ENCODE measurements at regions not wholly inside any gene's neighbourhood (a gene's known extent, or its start where the extent isn't known, plus 50 kb on each side); places are given as distances from the start of the nearest gene placed in this dataset.

DNA sequence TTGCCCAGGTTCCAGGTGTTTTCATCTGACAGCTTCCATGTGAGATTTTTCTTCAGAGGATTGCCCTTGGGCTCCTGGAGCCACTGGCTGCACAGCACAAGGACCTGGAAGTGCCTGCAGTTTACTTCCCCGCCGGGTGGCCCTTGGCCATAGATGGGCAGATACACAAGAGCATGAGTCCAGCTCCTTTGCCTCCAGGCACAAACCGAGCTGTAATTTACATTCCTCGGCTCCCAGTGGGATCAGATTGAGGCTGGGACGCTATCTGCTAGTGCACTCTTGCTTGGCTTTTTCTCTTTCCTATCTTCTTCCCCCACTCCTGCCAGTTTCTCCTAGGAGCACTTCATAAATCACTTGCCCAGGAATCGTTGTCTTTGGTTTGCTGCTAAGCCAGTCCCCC, 85.4 kb upstream of the RALY start:
- DNase-seq = no peak
- 33% methylated on average over 1 of the region's 6 CpGs for WGBS (ENCODE audit: insufficient coverage, low lambda C conversion rate)
- Histone ChIP-seq H3K27me3 (ENCODE audit: control insufficient read depth, insufficient read depth, low read length) (no peaks in the 10 kb centered on the region), H3K4me3 (ENCODE audit: low read length) (no peak overlapping the region), H3K36me3 (ENCODE audit: control insufficient read depth, insufficient read depth, low read length) (no peaks in the 10 kb centered on the region), H3K27ac (ENCODE audit: low read length) (no peak overlapping the region), H3K4me1 (ENCODE audit: control insufficient read depth, insufficient read depth, low read length) (no peaks in the 10 kb centered on the region), H3K9me3 (ENCODE audit: control insufficient read depth, low read depth, low read length) (no peaks in the 10 kb centered on the region)

DNA sequence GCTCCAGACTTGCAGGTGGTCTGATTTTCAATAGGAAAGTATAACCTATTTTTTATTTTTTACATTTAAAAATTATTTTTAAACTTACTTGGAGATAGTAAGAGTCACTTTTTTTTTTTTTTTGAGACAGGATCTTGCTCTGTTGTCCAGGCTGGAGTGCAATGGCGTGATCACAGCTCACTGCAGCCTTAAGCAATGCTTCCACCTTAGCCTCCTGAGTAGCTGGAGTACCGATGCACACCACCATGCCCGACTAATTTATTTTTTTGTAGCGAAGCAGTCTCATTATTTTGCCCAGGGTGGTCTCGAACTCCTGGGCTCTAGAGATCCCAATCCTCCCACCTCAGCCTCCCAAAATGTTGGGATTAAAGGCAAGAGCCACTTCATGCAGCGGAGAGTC, 84.8 kb upstream of the RALY start:
- Histone ChIP-seq H3K36me3 (ENCODE audit: control insufficient read depth, insufficient read depth, low read length) (no peaks in the 10 kb centered on the region), H3K4me3 (ENCODE audit: low read length) (no peak overlapping the region), H3K9me3 (ENCODE audit: control insufficient read depth, low read depth, low read length) (no peaks in the 10 kb centered on the region), H3K27ac (ENCODE audit: low read length) (no peak overlapping the region), H3K4me1 (ENCODE audit: control insufficient read depth, insufficient read depth, low read length) (no peaks in the 10 kb centered on the region), H3K27me3 (ENCODE audit: control insufficient read depth, insufficient read depth, low read length) (no peaks in the 10 kb centered on the region)
- WGBS (ENCODE audit: insufficient coverage, low lambda C conversion rate) = no CpG with 5 or more reads among the region's 6 CpGs
- no peak for DNase-seq

DNA sequence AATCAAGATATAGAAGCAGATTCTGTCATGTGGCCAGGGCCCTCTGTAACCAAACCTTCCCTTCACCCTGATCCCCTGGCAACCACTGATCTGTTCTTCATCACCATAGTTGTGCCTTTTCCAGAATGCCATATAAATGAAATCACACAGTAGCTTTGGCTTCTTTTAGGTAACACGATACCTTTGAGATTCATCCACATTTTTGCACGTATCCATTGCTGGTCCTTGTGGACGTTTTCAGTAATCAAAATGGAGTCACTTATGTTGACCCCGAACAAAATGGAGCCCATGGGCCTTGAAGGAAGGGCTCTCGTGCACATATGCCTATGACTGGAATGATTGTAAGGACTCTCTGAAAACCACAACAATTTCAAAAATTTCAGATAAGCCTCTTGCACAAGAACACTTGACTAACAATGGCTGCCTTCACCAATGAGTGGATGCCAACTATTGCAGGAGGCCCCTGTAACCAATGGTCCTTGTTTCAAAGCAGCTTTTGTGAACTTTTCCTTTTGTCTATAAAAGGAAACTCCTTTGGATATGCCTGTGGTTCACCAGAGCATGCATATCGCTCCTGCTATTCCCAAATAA, 84.3 kb upstream of the RALY start:
- no peaks in the 10 kb centered on the region for H3K27me3 ChIP-seq (ENCODE audit: control insufficient read depth, insufficient read depth, low read length)
- no peaks in the 10 kb centered on the region for H3K4me1 ChIP-seq (ENCODE audit: control insufficient read depth, insufficient read depth, low read length)
- H3K27ac ChIP-seq (ENCODE audit: low read length) = no peak overlapping the region
- 33% methylated on average over 1 of the region's 6 CpGs for WGBS (ENCODE audit: insufficient coverage, low lambda C conversion rate)
- H3K36me3 ChIP-seq (ENCODE audit: control insufficient read depth, insufficient read depth, low read length) = no peaks in the 10 kb centered on the region
- no peak overlapping the region for H3K4me3 ChIP-seq (ENCODE audit: low read length)
- no peaks in the 10 kb centered on the region for H3K9me3 ChIP-seq (ENCODE audit: control insufficient read depth, low read depth, low read length)
- no peak for DNase-seq

DNA sequence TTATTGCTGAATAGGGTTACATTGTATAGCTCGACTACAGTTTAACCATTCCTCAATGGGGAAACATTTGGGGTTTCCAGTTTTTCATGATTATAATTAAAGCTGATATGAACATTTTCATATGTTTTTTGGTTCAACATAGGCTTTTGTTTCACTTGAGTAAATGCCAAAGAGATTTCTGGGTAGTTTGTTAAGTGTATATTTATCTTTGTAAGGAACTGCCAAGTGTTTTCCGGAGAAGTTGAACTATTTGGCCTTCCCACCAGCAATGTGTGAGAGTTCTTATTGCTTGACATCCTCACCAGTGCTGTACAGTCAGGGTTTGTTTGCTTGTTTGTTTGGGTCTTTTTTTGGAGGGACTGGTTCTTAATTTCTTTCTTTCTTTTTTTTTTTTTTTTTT, 83.7 kb upstream of the RALY start:
- H3K27ac ChIP-seq (ENCODE audit: low read length) = no peak overlapping the region
- H3K4me1 ChIP-seq (ENCODE audit: control insufficient read depth, insufficient read depth, low read length) = no peaks in the 10 kb centered on the region
- no peak overlapping the region for H3K4me3 ChIP-seq (ENCODE audit: low read length)
- H3K9me3 ChIP-seq (ENCODE audit: control insufficient read depth, low read depth, low read length) = no peaks in the 10 kb centered on the region
- no peaks in the 10 kb centered on the region for H3K36me3 ChIP-seq (ENCODE audit: control insufficient read depth, insufficient read depth, low read length)
- no peaks in the 10 kb centered on the region for H3K27me3 ChIP-seq (ENCODE audit: control insufficient read depth, insufficient read depth, low read length)
- no peak for DNase-seq
- no CpG with 5 or more reads among the region's 2 CpGs for WGBS (ENCODE audit: insufficient coverage, low lambda C conversion rate)

DNA sequence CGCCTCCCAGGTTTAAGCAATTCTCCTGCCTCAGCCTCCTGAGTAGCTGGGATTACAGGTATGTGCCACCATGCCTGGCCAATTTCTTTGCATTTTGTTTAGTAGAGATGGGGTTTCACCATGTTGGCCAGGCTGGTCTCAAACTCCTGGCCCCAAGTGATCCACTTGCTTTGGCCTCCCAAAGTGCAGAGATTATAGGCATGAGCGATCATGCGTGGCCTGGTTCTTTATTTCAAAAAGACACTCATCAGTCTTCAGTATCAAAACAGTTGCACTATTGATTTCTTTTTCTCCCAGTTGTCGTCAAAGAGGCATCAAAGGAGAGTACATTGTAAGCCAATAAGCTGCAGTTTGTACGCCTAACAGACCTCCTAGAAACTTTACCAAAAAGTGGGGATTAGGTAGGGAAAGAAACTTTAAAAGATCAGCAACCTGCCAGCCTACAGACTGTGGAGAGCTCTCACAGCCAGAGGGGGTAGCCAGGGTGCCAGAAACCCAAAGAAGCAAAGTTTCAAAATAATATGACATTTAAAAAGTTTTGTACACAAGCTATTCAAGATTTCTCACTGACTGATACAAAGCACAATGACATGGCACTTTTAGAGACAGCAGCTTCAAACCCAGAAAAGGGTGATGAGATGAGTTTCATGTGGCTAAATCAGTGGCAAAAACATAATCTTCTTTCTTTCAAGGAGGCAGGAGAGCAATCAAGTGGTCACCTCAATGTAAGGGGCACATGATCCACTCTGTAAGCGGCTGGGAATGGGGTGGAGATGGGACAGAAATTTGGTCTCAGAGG, 83.0 kb upstream of the RALY start:
- no peak for DNase-seq
- Histone ChIP-seq H3K27me3 (ENCODE audit: control insufficient read depth, insufficient read depth, low read length) (no peaks in the 10 kb centered on the region), H3K36me3 (ENCODE audit: control insufficient read depth, insufficient read depth, low read length) (no peaks in the 10 kb centered on the region), H3K27ac (ENCODE audit: low read length) (no peak overlapping the region), H3K9me3 (ENCODE audit: control insufficient read depth, low read depth, low read length) (no peaks in the 10 kb centered on the region), H3K4me3 (ENCODE audit: low read length) (no peak overlapping the region), H3K4me1 (ENCODE audit: control insufficient read depth, insufficient read depth, low read length) (no peaks in the 10 kb centered on the region)
- 100% methylated on average over 1 of the region's 6 CpGs for WGBS (ENCODE audit: insufficient coverage, low lambda C conversion rate)

DNA sequence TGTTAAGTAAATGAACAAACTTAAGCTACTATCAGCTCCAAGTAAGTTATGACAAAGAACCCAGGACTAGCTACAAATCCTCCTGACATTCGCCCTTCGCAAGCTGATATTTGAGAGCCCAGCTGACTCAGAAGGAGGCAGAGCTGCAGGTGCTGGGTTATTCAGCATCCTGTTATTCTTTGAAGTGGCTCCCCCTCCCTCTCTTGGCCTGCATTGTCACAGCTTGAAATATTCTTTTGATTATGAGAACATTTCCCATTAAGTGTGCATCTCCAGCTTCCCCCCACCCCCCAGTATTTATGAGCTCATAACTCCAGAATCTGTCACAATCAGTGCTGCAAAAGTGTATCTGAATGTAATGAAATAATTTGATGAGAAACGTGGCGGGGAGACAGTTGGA, 78.8 kb upstream of the RALY start:
- no peaks in the 10 kb centered on the region for H3K4me1 ChIP-seq (ENCODE audit: control insufficient read depth, insufficient read depth, low read length)
- H3K4me3 ChIP-seq (ENCODE audit: low read length) = no peak overlapping the region
- no peaks in the 10 kb centered on the region for H3K9me3 ChIP-seq (ENCODE audit: control insufficient read depth, low read depth, low read length)
- no peak overlapping the region for H3K27ac ChIP-seq (ENCODE audit: low read length)
- no peaks in the 10 kb centered on the region for H3K36me3 ChIP-seq (ENCODE audit: control insufficient read depth, insufficient read depth, low read length)
- no peaks in the 10 kb centered on the region for H3K27me3 ChIP-seq (ENCODE audit: control insufficient read depth, insufficient read depth, low read length)
- 80% methylated on average over 1 of the region's 4 CpGs for WGBS (ENCODE audit: insufficient coverage, low lambda C conversion rate)
- no peak for DNase-seq

DNA sequence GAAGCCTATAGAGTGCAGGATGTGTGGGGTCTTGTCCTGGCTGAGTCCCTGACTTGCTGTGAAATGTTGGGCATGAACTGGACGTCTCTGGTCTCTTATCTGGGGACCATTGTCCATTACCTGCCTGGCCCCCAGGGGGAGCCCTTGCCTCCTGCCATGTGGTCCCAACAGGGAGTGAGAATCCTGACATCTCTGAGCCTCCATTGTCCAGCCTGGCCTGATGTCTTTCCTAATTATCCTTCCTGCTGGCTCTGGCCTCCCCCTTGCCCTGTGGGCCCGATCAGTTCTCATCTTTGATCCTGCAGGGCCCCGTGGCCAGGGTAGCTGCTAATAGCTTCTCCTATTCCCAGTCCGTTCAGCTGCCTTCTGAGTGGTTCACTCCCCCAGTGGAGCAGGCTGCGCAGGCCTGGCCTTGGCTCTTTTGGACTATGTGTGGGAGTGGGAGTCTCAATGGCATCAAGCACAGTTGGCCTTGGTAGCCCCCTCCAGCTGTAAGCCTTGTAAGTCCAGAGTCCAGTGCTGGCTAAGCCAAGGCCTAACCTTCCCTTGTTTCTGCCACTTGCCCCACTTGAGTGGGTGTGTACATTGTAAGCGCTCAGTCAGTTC, 77.9 kb upstream of the RALY start:
- no peaks in the 10 kb centered on the region for H3K36me3 ChIP-seq (ENCODE audit: control insufficient read depth, insufficient read depth, low read length)
- H3K4me3 ChIP-seq (ENCODE audit: low read length) = no peak overlapping the region
- no peaks in the 10 kb centered on the region for H3K27me3 ChIP-seq (ENCODE audit: control insufficient read depth, insufficient read depth, low read length)
- no peaks in the 10 kb centered on the region for H3K4me1 ChIP-seq (ENCODE audit: control insufficient read depth, insufficient read depth, low read length)
- WGBS (ENCODE audit: insufficient coverage, low lambda C conversion rate) = no CpG with 5 or more reads among the region's 6 CpGs
- no peaks in the 10 kb centered on the region for H3K9me3 ChIP-seq (ENCODE audit: control insufficient read depth, low read depth, low read length)
- no peak for DNase-seq
- no peak overlapping the region for H3K27ac ChIP-seq (ENCODE audit: low read length)

DNA sequence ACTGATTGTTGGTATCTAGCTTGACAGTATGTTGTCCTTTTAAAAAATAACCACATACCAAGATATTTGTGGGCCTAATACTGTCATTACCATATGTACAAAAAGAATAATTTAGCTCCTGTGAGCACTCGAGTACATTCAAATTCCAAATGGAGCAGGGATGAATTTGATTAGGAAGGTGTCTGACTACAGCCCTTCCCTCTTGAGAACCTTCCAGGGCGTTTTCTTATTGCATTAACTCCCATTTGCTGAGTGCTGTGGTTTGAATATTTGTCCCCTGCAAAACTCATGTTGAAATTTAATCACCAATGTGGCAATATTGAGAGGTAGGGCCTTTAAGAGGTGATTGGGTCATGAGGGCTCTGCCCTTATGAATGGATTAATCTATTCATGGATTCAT, 76.9 kb upstream of the RALY start:
- no peak for DNase-seq
- Histone ChIP-seq H3K4me3 (ENCODE audit: low read length) (no peak overlapping the region), H3K36me3 (ENCODE audit: control insufficient read depth, insufficient read depth, low read length) (no peaks in the 10 kb centered on the region), H3K9me3 (ENCODE audit: control insufficient read depth, low read depth, low read length) (no peaks in the 10 kb centered on the region), H3K27ac (ENCODE audit: low read length) (no peak overlapping the region), H3K4me1 (ENCODE audit: control insufficient read depth, insufficient read depth, low read length) (no peaks in the 10 kb centered on the region), H3K27me3 (ENCODE audit: control insufficient read depth, insufficient read depth, low read length) (no peaks in the 10 kb centered on the region)
- no CpG with 5 or more reads among the region's 2 CpGs for WGBS (ENCODE audit: insufficient coverage, low lambda C conversion rate)

DNA sequence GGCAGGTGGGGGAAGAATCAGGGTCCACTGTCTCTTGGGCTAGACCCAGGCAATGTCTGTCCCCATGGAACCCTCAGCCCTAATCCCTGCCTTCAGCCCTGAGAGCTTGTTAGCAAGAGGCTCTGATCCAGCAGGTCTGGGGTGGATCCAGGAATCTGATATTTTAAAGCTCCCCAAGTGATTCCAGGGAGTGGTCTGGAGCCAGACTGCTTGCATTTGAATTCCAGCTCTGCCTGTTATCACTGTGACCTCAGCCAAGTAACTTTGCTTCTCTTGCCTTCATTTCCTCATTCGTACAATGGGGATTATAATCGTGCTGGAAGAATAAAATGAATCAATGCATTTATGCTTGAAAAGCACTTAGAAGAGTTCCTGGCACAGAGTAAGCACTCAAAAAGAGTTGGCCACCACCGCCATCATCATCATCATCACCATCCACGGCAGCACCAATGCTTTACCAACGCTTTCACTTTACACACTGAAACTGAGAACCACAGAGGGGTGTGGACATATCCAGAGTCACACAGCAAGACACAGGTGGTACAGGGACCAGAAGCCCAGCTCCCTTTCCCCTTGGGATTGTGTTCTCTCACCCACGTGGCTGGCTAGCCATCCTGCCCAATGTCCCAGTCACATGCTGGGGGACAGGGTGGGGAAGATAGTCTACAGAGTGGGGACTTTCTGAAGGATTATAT, 75.7 kb upstream of the RALY start:
- Histone ChIP-seq H3K4me1 (ENCODE audit: control insufficient read depth, insufficient read depth, low read length) (no peaks in the 10 kb centered on the region), H3K27ac (ENCODE audit: low read length) (no peak overlapping the region), H3K9me3 (ENCODE audit: control insufficient read depth, low read depth, low read length) (no peaks in the 10 kb centered on the region), H3K36me3 (ENCODE audit: control insufficient read depth, insufficient read depth, low read length) (no peaks in the 10 kb centered on the region), H3K4me3 (ENCODE audit: low read length) (no peak overlapping the region), H3K27me3 (ENCODE audit: control insufficient read depth, insufficient read depth, low read length) (no peaks in the 10 kb centered on the region)
- no CpG with 5 or more reads among the region's 6 CpGs for WGBS (ENCODE audit: insufficient coverage, low lambda C conversion rate)
- no peak for DNase-seq

DNA sequence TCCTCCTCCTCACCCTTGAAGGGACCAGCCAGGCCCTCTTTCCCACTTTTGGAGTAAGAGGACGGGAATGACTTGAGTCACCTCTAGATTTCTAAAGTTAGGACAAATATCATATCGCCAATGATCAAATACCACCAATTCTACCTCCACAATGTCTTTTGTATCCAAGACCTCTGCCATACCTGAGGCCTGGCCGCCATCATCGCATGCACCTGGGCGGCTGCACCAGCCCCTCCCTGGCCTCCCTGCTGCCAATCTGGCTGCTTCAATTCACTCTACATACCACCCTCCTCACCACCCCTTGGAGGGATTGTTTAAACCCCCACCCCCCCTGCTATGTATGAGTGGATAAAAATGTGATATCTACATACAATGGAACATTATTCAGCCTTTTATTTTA, 75.0 kb upstream of the RALY start:
- H3K27ac ChIP-seq (ENCODE audit: low read length) = no peak overlapping the region
- DNase-seq = no peak
- no CpG with 5 or more reads among the region's 5 CpGs for WGBS (ENCODE audit: insufficient coverage, low lambda C conversion rate)
- no peaks in the 10 kb centered on the region for H3K36me3 ChIP-seq (ENCODE audit: control insufficient read depth, insufficient read depth, low read length)
- H3K4me1 ChIP-seq (ENCODE audit: control insufficient read depth, insufficient read depth, low read length) = no peaks in the 10 kb centered on the region
- no peaks in the 10 kb centered on the region for H3K9me3 ChIP-seq (ENCODE audit: control insufficient read depth, low read depth, low read length)
- no peak overlapping the region for H3K4me3 ChIP-seq (ENCODE audit: low read length)
- no peaks in the 10 kb centered on the region for H3K27me3 ChIP-seq (ENCODE audit: control insufficient read depth, insufficient read depth, low read length)

All from large intestine (tissue), 3 donors.